Ascending aorta (tissue), 2 donors: ENCODE measurements at regions not wholly inside any gene's neighbourhood (a gene's known extent, or its start where the extent isn't known, plus 50 kb on each side); places are given as distances from the start of the nearest gene placed in this dataset.
"Not testable (repeated sequence)": the region's sequence is repeated elsewhere in the genome, so short reads cannot be mapped to it uniquely, and the experiment has no call there.

Experiments used
- DNase-seq, 2 donors: peaks; one replicate each; pipeline ENCODE4 v3.0.0-alpha.2; 2019; ENCODE audit warnings: low spot score in 2 of 2
- H3K27ac ChIP-seq, 2 donors: fragments of 200-600 bp; sonication (generic); one replicate each; pipeline ENCODE4 v1.5.1; 2016 to 2017; ENCODE audit warnings: mild to moderate bottlenecking in 1 of 2
- H3K27me3 ChIP-seq: fragments of 200-600 bp; sonication (generic); one replicate; pipeline ENCODE4 v1.5.1; 2017
- H3K36me3 ChIP-seq, 2 donors: fragments of 200-600 bp; sonication (generic); one replicate each; pipeline ENCODE4 v1.5.1; 2016
- H3K4me1 ChIP-seq, 2 donors: fragments of 200-600 bp; sonication (generic); one replicate each; pipeline ENCODE4 v1.5.1; 2016 to 2017; ENCODE audit warnings: mild to moderate bottlenecking in 1 of 2
- H3K4me3 ChIP-seq, 2 donors: fragments of 200-600 bp; sonication (generic); one replicate each; pipeline ENCODE4 v1.5.1; 2016 to 2017; ENCODE audit warnings: mild to moderate bottlenecking in 1 of 2
- H3K9me3 ChIP-seq, 2 donors: fragments of 200-600 bp; sonication (generic); one replicate each; pipeline ENCODE4 v1.5.1; 2016
- intact Hi-C: fragments of 100-400 bp; cut with DNase I; formaldehyde crosslinking; loops from one replicate; pipeline ENCODE4 v1.15.1; 2023
- TF ChIP-seq, protein P1 (sequence below), 3 experiments: fragments of 200-600 bp in 2 of 3; fragments of 450-650 bp in 1 of 3; sonication (generic) in 2 of 3; IDR thresholded peaks; one replicate each; pipeline ENCODE4 v1.5.1; 2016 to 2019; ENCODE audit warnings: antibody characterized with exemption in 3 of 3, mild to moderate bottlenecking in 1 of 3, moderate library complexity in 1 of 3

DNA sequence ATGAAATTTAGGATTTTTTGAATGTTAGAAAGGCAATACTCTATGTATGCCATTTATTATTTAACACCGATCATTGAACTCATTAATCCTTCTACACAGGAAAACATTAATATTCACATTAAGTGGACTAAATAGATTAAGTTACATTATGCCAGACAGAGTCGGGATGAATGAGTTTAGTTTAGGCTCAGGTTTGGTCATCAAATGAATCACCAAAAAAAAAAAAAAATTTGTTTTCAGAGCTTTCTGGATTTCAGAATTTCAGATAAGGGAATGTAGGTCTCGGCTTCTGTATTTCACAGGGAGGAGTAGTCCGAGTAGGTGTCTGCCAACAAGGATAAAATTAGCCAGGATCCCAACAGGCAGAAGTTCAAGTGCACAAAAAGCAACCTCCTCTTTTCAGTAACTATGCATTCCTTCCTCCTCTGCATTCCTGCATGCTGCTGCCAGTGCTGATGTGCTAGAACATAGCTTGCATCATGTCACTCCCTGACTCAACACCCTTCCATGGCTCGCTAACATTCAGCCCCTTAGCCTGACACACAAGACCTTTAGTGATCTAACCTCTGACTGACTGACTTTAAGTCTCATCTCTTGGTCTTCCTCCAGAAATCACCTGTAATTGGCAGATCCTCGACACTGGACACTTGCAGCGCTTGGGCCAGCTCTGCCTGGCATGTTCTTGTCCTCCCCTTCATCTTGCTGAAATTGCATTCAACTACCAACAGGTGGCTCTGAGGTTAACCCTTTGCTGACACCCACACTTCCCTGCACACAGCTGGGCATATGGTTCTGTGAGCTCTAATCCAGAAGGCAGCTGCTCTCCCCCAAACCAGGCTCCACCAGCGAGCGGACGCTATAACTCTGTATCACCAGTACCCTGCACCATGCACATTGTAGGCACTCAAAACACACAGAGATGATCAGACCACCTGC lies 145.4 kb upstream of the PROK2 start:
- DNase-seq: no peak
- Histone ChIP-seq H3K4me3 (no peak overlapping the region), H3K27ac (no peak overlapping the region), H3K27me3 (no peaks in the 10 kb centered on the region), H3K4me1 (no peaks in the 10 kb centered on the region), H3K36me3 (no peaks in the 10 kb centered on the region), H3K9me3 (no peaks in the 10 kb centered on the region)
- intact Hi-C loops: no loop called here
- TF ChIP-seq, protein P1, sequence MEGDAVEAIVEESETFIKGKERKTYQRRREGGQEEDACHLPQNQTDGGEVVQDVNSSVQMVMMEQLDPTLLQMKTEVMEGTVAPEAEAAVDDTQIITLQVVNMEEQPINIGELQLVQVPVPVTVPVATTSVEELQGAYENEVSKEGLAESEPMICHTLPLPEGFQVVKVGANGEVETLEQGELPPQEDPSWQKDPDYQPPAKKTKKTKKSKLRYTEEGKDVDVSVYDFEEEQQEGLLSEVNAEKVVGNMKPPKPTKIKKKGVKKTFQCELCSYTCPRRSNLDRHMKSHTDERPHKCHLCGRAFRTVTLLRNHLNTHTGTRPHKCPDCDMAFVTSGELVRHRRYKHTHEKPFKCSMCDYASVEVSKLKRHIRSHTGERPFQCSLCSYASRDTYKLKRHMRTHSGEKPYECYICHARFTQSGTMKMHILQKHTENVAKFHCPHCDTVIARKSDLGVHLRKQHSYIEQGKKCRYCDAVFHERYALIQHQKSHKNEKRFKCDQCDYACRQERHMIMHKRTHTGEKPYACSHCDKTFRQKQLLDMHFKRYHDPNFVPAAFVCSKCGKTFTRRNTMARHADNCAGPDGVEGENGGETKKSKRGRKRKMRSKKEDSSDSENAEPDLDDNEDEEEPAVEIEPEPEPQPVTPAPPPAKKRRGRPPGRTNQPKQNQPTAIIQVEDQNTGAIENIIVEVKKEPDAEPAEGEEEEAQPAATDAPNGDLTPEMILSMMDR (IDR thresholded peaks at IDR 0.05): no peak

DNA sequence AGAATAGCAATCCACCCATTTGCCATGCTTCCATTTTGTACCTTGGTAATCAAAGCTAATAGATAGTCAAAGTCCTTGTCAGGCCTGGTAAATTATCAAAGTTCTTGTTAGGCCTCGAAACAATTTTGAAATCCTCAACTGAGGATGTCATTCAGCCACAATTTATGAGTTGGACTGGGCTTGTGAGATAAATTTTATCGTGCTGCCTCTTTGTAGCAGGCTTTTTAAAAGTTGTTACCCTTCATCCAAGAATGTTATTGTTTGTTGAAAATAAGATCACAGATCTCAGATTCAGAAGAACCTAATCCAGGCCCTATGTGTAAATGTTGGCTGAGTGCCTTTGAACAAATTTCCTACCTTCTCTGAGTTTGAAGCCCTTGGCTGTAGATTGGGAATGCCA lies 143.3 kb upstream of the PROK2 start:
- TF ChIP-seq, protein P1 (IDR thresholded peaks at IDR 0.05): no peak

DNA sequence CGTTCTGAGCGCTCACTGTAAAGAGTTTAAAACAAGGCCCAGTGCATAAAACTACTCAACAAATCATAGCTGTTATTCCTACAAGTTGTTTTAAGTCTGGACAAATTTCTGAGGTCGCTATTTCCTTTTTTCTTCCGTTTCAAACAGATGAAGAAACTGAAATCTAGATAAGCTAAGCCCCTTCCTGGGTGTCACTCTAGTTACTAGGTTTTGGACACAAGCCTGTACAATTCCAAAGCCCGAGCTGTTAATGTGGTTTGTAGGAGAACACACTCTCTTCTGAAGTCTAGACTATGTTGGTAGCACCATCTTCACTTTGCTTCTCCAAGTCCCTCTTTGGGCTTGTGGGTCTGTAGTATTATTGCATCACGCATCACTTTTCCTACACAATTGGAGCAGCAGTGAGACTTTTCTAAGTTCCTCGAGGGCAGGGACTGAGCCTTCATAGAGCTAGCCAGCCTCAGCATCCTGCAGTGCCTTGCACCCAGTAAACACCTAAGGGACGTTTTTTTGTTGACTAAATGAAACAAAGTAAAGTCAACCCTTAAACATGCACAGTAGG lies 142.6 kb upstream of the PROK2 start:
- intact Hi-C loops: no loop called here
- H3K27me3 ChIP-seq: no peaks in the 10 kb centered on the region
- TF ChIP-seq, protein P1 (IDR thresholded peaks at IDR 0.05): no peak

More for the DNA sequence above, 143.3 kb upstream of the PROK2 start:
- H3K4me1 ChIP-seq: no peaks in the 10 kb centered on the region
- H3K36me3 ChIP-seq: no peaks in the 10 kb centered on the region
- no peak overlapping the region for H3K27ac ChIP-seq
- DNase-seq: no peak
- H3K27me3 ChIP-seq: no peaks in the 10 kb centered on the region
- no peaks in the 10 kb centered on the region for H3K9me3 ChIP-seq
- no peak overlapping the region for H3K4me3 ChIP-seq
- intact Hi-C loops: no loop called here

GRCh38 chr3:71926616-71927015 lies 141.7 kb upstream of the PROK2 start:
- no peaks in the 10 kb centered on the region for H3K36me3 ChIP-seq
- H3K9me3 ChIP-seq: no peaks in the 10 kb centered on the region
- H3K4me3 ChIP-seq: no peak overlapping the region
- intact Hi-C loops: no loop called here
- H3K4me1 ChIP-seq: no peaks in the 10 kb centered on the region
- no peak overlapping the region for H3K27ac ChIP-seq
- no peaks in the 10 kb centered on the region for H3K27me3 ChIP-seq
- TF ChIP-seq, protein P1 (IDR thresholded peaks at IDR 0.05): no peak
- DNase-seq: no peak

More for the DNA sequence above, 142.6 kb upstream of the PROK2 start:
- Histone ChIP-seq H3K36me3 (no peaks in the 10 kb centered on the region), H3K9me3 (no peaks in the 10 kb centered on the region), H3K4me3 (no peak overlapping the region), H3K27ac (no peak overlapping the region), H3K4me1 (no peaks in the 10 kb centered on the region)
- DNase-seq: no peak

DNA sequence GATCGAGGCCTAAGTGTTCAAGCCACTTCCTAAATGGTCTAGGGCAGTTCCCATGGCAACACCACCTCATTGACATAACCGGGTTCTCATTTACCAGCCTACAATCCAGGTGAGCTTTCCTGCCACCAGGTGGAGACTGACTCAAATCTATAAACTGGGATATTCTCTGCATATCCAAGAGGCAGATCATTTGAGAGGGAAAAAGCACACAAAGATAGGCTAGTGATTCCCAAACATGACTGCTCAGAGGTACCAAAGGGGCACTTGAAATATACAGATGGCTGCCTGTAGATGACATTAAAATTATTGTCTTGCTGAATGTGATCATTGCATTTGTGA lies 141.3 kb upstream of the PROK2 start:
- intact Hi-C loops: no loop called here
- TF ChIP-seq, protein P1 (IDR thresholded peaks at IDR 0.05): peak in 1 of 3 experiments; percentile 18

DNA sequence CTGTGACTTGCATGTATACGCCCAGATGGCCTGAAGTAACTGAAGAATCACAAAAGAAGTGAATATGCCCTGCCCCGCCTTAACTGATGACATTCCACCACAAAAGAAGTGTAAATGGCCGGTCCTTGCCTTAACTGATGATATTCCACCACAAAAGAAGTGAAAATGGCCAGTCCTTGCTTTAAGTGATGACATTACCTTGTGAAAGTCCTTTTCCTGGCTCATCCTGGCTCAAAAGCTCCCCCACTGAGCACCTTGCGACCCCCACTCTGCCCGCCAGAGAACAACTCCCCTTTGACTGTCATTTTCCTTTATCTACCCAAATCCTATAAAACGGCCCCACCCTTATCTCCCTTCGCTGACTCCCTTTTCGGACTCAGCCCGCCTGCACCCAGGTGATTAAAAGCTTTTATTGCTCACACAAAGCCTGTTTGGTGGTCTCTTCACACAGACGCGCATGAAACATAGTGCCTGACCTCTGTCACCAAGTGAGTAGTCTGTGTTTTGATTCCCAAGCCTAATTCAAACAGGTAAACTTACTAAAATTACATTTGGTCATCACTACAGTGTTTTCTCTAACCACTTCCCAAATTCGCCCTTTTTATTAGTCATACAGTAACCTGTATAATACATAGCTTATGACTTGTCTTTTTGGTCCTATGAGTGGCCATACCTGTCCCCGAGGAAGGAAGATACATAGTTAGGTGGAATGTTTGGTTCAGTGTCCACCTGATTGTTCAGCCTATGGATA lies 140.7 kb upstream of the PROK2 start:
- intact Hi-C loops, H3K4me1 ChIP-seq, H3K36me3 ChIP-seq, H3K27ac ChIP-seq, H3K27me3 ChIP-seq, H3K9me3 ChIP-seq, DNase-seq, H3K4me3 ChIP-seq: not testable (repeated sequence)

More for the DNA sequence above, 141.3 kb upstream of the PROK2 start:
- Histone ChIP-seq H3K27ac (no peak overlapping the region), H3K9me3 (no peaks in the 10 kb centered on the region), H3K36me3 (no peaks in the 10 kb centered on the region), H3K27me3 (no peaks in the 10 kb centered on the region), H3K4me1 (no peaks in the 10 kb centered on the region), H3K4me3 (no peak overlapping the region)
- no peak for DNase-seq
